LNCaP clone FGC (cell line): ENCODE measurements at regions not wholly inside any gene's neighbourhood (a gene's known extent, or its start where the extent isn't known, plus 50 kb on each side); places are given as distances from the start of the nearest gene placed in this dataset.
A peak's percentile ranks its signal among the peaks of the same experiment; 100 is the strongest.
"Not testable (repeated sequence)": the region's sequence is repeated elsewhere in the genome, so short reads cannot be mapped to it uniquely, and the experiment has no call there.

Source experiments
- DNase-seq: peaks from one replicate; pipeline ENCODE4 v3.0.0-alpha.2; 2011; ENCODE audit warnings: low read depth
- H3K4me3 ChIP-seq: 2 replicates; pipeline ENCODE4 v1.5.1; 2011; ENCODE audit warnings: mild to moderate bottlenecking, low read depth, low read length, control low read depth
- TF ChIP-seq, protein P1 (sequence below): IDR thresholded peaks from 2 replicates; pipeline ENCODE4 v1.5.1; 2012; ENCODE audit warnings: mild to moderate bottlenecking; ENCODE audit not compliant: control insufficient read depth, insufficient read depth; ENCODE audit errors: extremely low read depth

DNA sequence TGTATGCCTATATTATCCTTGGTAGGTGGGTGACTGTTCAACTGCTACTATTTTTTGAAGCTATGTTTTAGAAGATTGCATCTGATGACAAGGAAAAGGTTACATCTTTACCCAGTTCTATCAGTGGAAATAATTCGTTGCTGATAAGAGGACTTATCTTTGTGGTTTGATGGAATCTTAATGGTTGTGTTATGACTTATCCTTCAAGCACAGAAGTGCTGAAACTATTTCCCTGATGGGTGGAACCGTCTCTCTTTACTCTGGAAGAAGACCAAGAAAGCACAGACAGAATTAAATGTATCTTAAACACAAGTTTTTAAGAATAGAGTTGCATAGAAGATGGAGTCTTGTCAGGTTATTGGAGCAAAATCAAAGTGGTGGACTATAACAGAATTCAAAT is 437.7 kb upstream of the KAZN start:
- DNase-seq, result no peak
- TF ChIP-seq, protein P1, sequence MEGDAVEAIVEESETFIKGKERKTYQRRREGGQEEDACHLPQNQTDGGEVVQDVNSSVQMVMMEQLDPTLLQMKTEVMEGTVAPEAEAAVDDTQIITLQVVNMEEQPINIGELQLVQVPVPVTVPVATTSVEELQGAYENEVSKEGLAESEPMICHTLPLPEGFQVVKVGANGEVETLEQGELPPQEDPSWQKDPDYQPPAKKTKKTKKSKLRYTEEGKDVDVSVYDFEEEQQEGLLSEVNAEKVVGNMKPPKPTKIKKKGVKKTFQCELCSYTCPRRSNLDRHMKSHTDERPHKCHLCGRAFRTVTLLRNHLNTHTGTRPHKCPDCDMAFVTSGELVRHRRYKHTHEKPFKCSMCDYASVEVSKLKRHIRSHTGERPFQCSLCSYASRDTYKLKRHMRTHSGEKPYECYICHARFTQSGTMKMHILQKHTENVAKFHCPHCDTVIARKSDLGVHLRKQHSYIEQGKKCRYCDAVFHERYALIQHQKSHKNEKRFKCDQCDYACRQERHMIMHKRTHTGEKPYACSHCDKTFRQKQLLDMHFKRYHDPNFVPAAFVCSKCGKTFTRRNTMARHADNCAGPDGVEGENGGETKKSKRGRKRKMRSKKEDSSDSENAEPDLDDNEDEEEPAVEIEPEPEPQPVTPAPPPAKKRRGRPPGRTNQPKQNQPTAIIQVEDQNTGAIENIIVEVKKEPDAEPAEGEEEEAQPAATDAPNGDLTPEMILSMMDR, result no peak
- H3K4me3 ChIP-seq, result no peak overlapping the region

DNA sequence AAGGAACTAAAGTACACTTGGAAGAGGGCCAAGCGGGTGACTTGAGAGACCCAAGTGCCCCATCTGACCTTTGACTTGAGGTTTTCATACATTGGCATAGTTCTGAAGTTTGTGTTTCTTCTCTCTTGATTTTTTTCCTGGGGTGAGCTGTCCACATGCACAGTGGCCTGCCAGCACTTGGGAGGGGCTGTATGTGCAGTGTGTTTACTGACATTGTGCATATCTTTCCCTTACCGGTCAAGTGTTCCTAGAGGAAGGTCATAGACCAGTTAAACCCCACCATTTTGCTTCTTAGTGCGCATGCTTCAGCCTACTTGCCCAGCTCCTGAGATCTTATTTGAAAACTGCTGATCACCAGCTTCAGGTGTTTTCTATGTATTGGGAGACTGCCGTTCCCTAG is 435.2 kb upstream of the KAZN start:
- TF ChIP-seq, protein P1, result no peak
- H3K4me3 ChIP-seq, result no peak overlapping the region
- no peak for DNase-seq

DNA sequence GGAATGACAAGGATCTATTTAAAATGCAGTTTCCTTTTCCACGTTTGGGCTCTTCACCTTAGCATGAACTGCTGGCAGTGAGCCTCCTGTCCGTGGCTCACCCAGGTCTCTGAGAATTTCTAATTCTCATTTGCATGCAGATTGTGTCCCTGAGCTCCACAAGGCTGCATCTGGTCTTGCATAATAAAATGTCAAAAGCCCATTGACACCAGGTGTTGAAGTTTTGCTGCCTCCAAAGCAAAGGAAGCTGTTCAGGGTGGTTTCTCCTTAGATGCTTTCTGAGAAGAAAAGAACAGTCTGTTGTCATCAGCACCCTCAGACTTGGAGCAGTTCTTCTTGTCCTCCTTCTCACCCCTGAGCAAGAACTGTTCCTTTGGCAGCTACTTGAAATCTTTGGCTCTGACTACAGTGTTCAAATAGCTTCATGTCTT is 433.1 kb upstream of the KAZN start:
- no peak overlapping the region for H3K4me3 ChIP-seq
- TF ChIP-seq, protein P1, result no peak
- no peak for DNase-seq

DNA sequence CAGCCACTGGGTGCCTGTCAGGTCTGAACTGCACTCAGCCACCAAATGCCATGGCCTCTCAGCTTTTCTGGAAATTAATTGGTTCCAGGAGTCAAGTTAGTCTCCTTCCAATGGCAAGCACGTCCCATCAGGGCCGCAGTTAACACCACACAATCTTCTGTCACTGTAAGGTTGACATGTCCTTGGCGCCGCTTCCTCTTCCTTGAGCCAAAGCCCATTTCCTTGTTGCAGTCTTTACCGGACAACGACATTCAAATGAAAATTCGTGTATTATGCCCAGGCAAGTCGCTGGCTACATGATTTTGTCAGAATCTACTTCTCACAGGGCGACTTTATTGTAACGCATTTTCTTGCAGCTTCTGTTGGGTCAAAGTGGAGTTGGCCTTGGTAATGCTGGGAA is 430.6 kb upstream of the KAZN start:
- TF ChIP-seq, protein P1, result no peak
- H3K4me3 ChIP-seq, result no peak overlapping the region
- DNase-seq, result peak; percentile 15

- TF ChIP-seq, protein P1, result no peak
- DNase-seq, result no peak
- H3K4me3 ChIP-seq, result no peak overlapping the region
These were observed 430.0 kb upstream of the KAZN start for GRCh38 chr1:14168326-14169063.

DNA sequence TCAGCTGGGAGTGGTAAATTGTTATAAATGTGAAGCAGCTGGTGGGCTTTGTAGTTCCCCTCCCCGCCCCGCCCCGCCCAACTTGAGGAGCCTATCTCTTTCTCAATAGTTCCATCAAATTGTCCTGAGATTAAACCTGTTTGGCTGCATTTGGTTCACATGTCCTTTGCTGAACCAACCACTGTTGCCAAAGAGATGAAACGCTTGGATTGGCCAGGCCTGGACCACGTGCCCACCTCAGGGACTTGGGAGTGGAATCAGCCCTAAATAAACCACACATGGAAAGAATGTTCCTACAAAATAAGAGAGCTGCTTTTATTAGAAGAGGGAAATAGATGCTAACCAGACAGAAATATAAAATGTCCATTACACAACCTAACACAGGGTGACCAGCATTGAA is 424.9 kb upstream of the KAZN start:
- no peak for DNase-seq
- TF ChIP-seq, protein P1, result no peak
- no peak overlapping the region for H3K4me3 ChIP-seq

- H3K4me3 ChIP-seq, DNase-seq: not testable (repeated sequence)
These were observed 420.6 kb upstream of the KAZN start for GRCh38 chr1:14177866-14178265.

DNA sequence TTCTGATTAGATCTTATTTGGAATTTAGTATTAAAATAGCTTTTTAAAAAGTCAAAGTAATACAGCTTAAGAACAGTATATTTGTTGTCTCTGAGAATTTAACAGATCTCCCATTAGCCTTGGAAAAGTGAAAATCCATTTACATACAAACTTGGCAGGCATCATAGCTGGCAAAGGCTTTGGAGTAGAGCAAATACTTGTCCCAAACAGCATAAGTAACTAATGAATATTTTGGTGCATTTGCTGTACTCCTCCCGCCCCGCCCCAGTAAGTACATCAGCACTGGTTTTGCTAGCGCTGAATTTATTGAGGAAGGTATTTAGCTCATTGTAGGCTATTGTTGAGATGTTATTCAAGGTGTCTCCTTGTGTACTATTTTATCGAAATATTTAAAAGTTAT is 417.7 kb upstream of the KAZN start:
- no peak overlapping the region for H3K4me3 ChIP-seq
- TF ChIP-seq, protein P1, result no peak
- DNase-seq, result peak; percentile 3
